DMS153 treated with DMSO at 0.1 percent for 48 hours (cell line): ENCODE measurements at regions not wholly inside any gene's neighbourhood (a gene's known extent, or its start where the extent isn't known, plus 50 kb on each side); places are given as distances from the start of the nearest gene placed in this dataset.
A peak's percentile ranks its signal among the peaks of the same experiment; 100 is the strongest.

ENCODE experiments used
- DNase-seq: peaks from one replicate; lab custom pipeline; 2025; ENCODE audit not compliant: unreplicated experiment; lab: John Stamatoyannopoulos, UW

GRCh38 chr18:21991886-21992285 lies 177.5 kb upstream of the GATA6 start:
- DNase-seq, result no peak

- no peak for DNase-seq
Observed at GRCh38 chr18:21996351-21996826, 173.0 kb upstream of the GATA6 start.

GRCh38 chr18:21997207-21998143 lies 171.9 kb upstream of the GATA6 start:
- peak; percentile 3 for DNase-seq

- DNase-seq, result no peak
Observed at GRCh38 chr18:21998486-21998885, 170.9 kb upstream of the GATA6 start.

- no peak for DNase-seq
Observed at GRCh38 chr18:22001912-22002487, 167.4 kb upstream of the GATA6 start.

GRCh38 chr18:22005191-22005841 lies 164.1 kb upstream of the GATA6 start:
- no peak for DNase-seq

GRCh38 chr18:22006458-22006857 lies 162.9 kb upstream of the GATA6 start:
- no peak for DNase-seq

GRCh38 chr18:22009242-22009641 lies 160.1 kb upstream of the GATA6 start:
- DNase-seq, result no peak

GRCh38 chr18:22013993-22014392 lies 155.4 kb upstream of the GATA6 start:
- DNase-seq, result no peak

- no peak for DNase-seq
Observed at GRCh38 chr18:22015156-22015555, 154.2 kb upstream of the GATA6 start.

GRCh38 chr18:22018366-22018765 lies 151.0 kb upstream of the GATA6 start:
- DNase-seq, result no peak

- DNase-seq, result no peak
Observed at GRCh38 chr18:22019193-22019592, 150.2 kb upstream of the GATA6 start.

- DNase-seq, result no peak
Observed at GRCh38 chr18:22020127-22020866, 149.1 kb upstream of the GATA6 start.

- DNase-seq, result no peak
Observed at GRCh38 chr18:22020867-22021370, 148.5 kb upstream of the GATA6 start.

- no peak for DNase-seq
Observed at GRCh38 chr18:22021701-22022100, 147.7 kb upstream of the GATA6 start.

GRCh38 chr18:22024924-22025323 lies 144.5 kb upstream of the GATA6 start:
- no peak for DNase-seq

GRCh38 chr18:22026362-22026761 lies 143.0 kb upstream of the GATA6 start:
- no peak for DNase-seq

GRCh38 chr18:22026889-22027288 lies 142.5 kb upstream of the GATA6 start:
- DNase-seq, result no peak

- DNase-seq, result no peak
Observed at GRCh38 chr18:22031611-22032010, 137.8 kb upstream of the GATA6 start.

- DNase-seq, result no peak
Observed at GRCh38 chr18:22032392-22032961, 136.9 kb upstream of the GATA6 start.

- no peak for DNase-seq
Observed at GRCh38 chr18:22033085-22033484, 136.3 kb upstream of the GATA6 start.
